Neural cell (in vitro differentiated cells): ENCODE measurements at regions not wholly inside any gene's neighbourhood (a gene's known extent, or its start where the extent isn't known, plus 50 kb on each side); places are given as distances from the start of the nearest gene placed in this dataset.

ENCODE experiments used
- H2AFZ ChIP-seq: fragments of 200-600, 300-800 bp; sonication (generic), shearing (Covaris generic); 2 replicates; pipeline ENCODE4 v1.6.0; 2014; ENCODE audit warnings: low read depth, mild to moderate bottlenecking, antibody characterized with exemption, low read length, moderate library complexity
- H3F3A ChIP-seq: fragments of 200-600 bp; shearing (Covaris generic); 2 replicates; pipeline ENCODE4 v1.6.1; 2016; ENCODE audit warnings: mild to moderate bottlenecking, moderate library complexity, mixed read lengths, antibody characterized with exemption, low read length; ENCODE audit not compliant: insufficient read depth, poor library complexity, severe bottlenecking
- H3K27ac ChIP-seq: fragments of 200-600, 300-800 bp; sonication (generic), shearing (Covaris generic); 2 replicates; pipeline ENCODE4 v1.5.1; 2014; ENCODE audit warnings: mild to moderate bottlenecking, low read length, moderate library complexity
- H3K27me3 ChIP-seq: fragments of 300-800, 200-600 bp; sonication (generic), shearing (Covaris generic); 2 replicates; pipeline ENCODE4 v1.6.0; 2014; ENCODE audit warnings: mild to moderate bottlenecking, low read depth, low read length, moderate library complexity; ENCODE audit not compliant: insufficient read depth
- H3K36me3 ChIP-seq: fragments of 300-800, 200-600 bp; sonication (generic), shearing (Covaris generic); 2 replicates; pipeline ENCODE4 v1.5.1; 2014; ENCODE audit warnings: mild to moderate bottlenecking, antibody characterized with exemption, low read length, moderate library complexity; ENCODE audit not compliant: insufficient read depth
- H3K4me2 ChIP-seq: fragments of 300-800, 200-600 bp; sonication (generic), shearing (Covaris generic); 2 replicates; pipeline ENCODE4 v1.6.0; 2014; ENCODE audit warnings: mild to moderate bottlenecking, low read length
- H3K4me3 ChIP-seq: fragments of 300-800, 200-600 bp; sonication (generic), shearing (Covaris generic); 2 replicates; pipeline ENCODE4 v1.5.1; 2014; ENCODE audit warnings: mild to moderate bottlenecking, low read length, moderate library complexity
- H3K79me2 ChIP-seq: fragments of 200-600 bp; shearing (Covaris generic); replicated peaks from 2 replicates; pipeline ENCODE4 v1.6.0; 2014; ENCODE audit warnings: mild to moderate bottlenecking, low read length, moderate library complexity; ENCODE audit not compliant: insufficient read depth
- H3K9ac ChIP-seq: fragments of 300-800, 200-600 bp; sonication (generic), shearing (Covaris generic); 2 replicates; pipeline ENCODE4 v1.6.1; 2016; ENCODE audit warnings: mild to moderate bottlenecking, low read length, mixed read lengths
- H3K9me2 ChIP-seq: fragments of 200-600 bp; shearing (Covaris generic); 2 replicates; pipeline ENCODE4 v1.6.1; 2016; ENCODE audit warnings: mild to moderate bottlenecking, low read length, mixed read lengths; ENCODE audit not compliant: insufficient read depth
- H3K9me3 ChIP-seq: fragments of 200-600, 300-800 bp; sonication (generic), shearing (Covaris generic); 2 replicates; pipeline ENCODE4 v1.6.1; 2016; ENCODE audit warnings: mild to moderate bottlenecking, mixed run types, low read length, moderate library complexity, mixed read lengths
- H4K20me1 ChIP-seq: fragments of 200-600 bp; shearing (Covaris generic); 2 replicates; pipeline ENCODE4 v1.6.1; 2016; ENCODE audit warnings: mild to moderate bottlenecking, mixed run types; ENCODE audit not compliant: insufficient read depth
- CTCF ChIP-seq: fragments of 450-650 bp; IDR thresholded peaks from 2 replicates; pipeline ENCODE4 v1.5.1; 2014; ENCODE audit warnings: antibody characterized with exemption, mild to moderate bottlenecking, moderate library complexity; ENCODE audit not compliant: poor library complexity, severe bottlenecking
- EP300 ChIP-seq: fragments of 450-650 bp; conservative IDR thresholded peaks from 2 replicates; pipeline ENCODE4 v1.6.1; 2014; ENCODE audit warnings: antibody characterized with exemption, mild to moderate bottlenecking, moderate library complexity; ENCODE audit not compliant: poor library complexity, severe bottlenecking
- EZH2 ChIP-seq: fragments of 200-600, 300-800 bp; shearing (Covaris generic), sonication (generic); IDR thresholded peaks from 2 replicates; pipeline ENCODE4 v1.6.1; 2014; ENCODE audit warnings: antibody characterized with exemption, low read length, borderline replicate concordance, mild to moderate bottlenecking; ENCODE audit not compliant: insufficient read depth, poor library complexity, severe bottlenecking
- MXI1 ChIP-seq: fragments of 450-650 bp; conservative IDR thresholded peaks from 2 replicates; pipeline ENCODE4 v1.6.1; 2014; ENCODE audit warnings: antibody characterized with exemption, mild to moderate bottlenecking; ENCODE audit not compliant: poor library complexity, severe bottlenecking
- POLR2AphosphoS5 ChIP-seq: IDR thresholded peaks from 2 replicates; pipeline ENCODE4 v1.6.1; 2012
- RAD21 ChIP-seq: fragments of 450-650 bp; conservative IDR thresholded peaks from 2 replicates; pipeline ENCODE4 v1.6.1; 2014; ENCODE audit warnings: antibody characterized with exemption, mild to moderate bottlenecking, moderate library complexity
- SMC3 ChIP-seq: fragments of 450-650 bp; conservative IDR thresholded peaks from 2 replicates; pipeline ENCODE4 v1.6.1; 2014; ENCODE audit warnings: antibody characterized with exemption, mild to moderate bottlenecking, moderate library complexity; ENCODE audit not compliant: poor library complexity
- TAF1 ChIP-seq: IDR thresholded peaks from 2 replicates; pipeline ENCODE4 v1.6.1; 2012; ENCODE audit warnings: low read depth
- TF ChIP-seq, protein P1 (sequence below): IDR thresholded peaks from 2 replicates; pipeline ENCODE4 v1.6.1; 2012; ENCODE audit warnings: borderline replicate concordance

- Histone ChIP-seq H3K27ac (no peak overlapping the region), H3K9me2 (no peaks in the 10 kb centered on the region), H4K20me1 (no peaks in the 10 kb centered on the region), H3F3A (no peaks in the 10 kb centered on the region), H3K36me3 (no peaks in the 10 kb centered on the region), H3K27me3 (no peaks in the 10 kb centered on the region), H3K79me2 (no peaks in the 10 kb centered on the region), H3K9ac (no peak overlapping the region), H2AFZ (no peak overlapping the region), H3K9me3 (no peaks in the 10 kb centered on the region), H3K4me3 (no peak overlapping the region), H3K4me2 (no peak overlapping the region)
- TF ChIP-seq POLR2AphosphoS5 (no peak), SMC3 (no peak), CTCF (no peak), RAD21 (no peak), EZH2 (no peak), MXI1 (no peak)
- TF ChIP-seq, protein P1, sequence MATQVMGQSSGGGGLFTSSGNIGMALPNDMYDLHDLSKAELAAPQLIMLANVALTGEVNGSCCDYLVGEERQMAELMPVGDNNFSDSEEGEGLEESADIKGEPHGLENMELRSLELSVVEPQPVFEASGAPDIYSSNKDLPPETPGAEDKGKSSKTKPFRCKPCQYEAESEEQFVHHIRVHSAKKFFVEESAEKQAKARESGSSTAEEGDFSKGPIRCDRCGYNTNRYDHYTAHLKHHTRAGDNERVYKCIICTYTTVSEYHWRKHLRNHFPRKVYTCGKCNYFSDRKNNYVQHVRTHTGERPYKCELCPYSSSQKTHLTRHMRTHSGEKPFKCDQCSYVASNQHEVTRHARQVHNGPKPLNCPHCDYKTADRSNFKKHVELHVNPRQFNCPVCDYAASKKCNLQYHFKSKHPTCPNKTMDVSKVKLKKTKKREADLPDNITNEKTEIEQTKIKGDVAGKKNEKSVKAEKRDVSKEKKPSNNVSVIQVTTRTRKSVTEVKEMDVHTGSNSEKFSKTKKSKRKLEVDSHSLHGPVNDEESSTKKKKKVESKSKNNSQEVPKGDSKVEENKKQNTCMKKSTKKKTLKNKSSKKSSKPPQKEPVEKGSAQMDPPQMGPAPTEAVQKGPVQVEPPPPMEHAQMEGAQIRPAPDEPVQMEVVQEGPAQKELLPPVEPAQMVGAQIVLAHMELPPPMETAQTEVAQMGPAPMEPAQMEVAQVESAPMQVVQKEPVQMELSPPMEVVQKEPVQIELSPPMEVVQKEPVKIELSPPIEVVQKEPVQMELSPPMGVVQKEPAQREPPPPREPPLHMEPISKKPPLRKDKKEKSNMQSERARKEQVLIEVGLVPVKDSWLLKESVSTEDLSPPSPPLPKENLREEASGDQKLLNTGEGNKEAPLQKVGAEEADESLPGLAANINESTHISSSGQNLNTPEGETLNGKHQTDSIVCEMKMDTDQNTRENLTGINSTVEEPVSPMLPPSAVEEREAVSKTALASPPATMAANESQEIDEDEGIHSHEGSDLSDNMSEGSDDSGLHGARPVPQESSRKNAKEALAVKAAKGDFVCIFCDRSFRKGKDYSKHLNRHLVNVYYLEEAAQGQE, result no peak
These were observed 412.1 kb upstream of the TRIB2 start for GRCh38 chr2:12304564-12305171.

DNA sequence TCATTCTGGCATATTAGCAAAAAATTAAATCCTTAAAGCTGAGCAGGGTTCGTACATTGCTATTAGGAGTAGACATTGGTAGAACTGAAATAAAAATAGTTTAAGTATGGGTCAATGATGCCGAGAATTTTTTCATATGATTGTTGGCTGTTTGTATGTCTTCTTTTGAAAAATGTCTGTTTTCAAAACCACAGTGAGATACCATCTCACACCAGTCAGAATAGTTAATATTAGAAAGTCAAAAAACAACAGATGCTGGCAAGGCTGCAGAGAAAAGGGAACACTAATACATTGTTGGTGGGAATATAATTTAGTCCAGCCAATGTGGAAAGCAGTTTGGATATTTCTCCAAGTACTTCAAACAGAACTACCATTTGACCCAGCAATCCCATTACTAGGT, 410.8 kb upstream of the TRIB2 start:
- H3K9me3 ChIP-seq, result no peaks in the 10 kb centered on the region
- H3K27ac ChIP-seq, result no peak overlapping the region
- no peaks in the 10 kb centered on the region for H3K36me3 ChIP-seq
- no peak overlapping the region for H3K9ac ChIP-seq
- no peak overlapping the region for H2AFZ ChIP-seq
- no peaks in the 10 kb centered on the region for H4K20me1 ChIP-seq
- H3F3A ChIP-seq, result no peaks in the 10 kb centered on the region
- no peaks in the 10 kb centered on the region for H3K27me3 ChIP-seq
- H3K9me2 ChIP-seq, result no peaks in the 10 kb centered on the region
- TF ChIP-seq RAD21 (no peak), SMC3 (no peak), CTCF (no peak), MXI1 (no peak), POLR2AphosphoS5 (no peak), EZH2 (no peak), EP300 (no peak), TAF1 (no peak)
- TF ChIP-seq, protein P1, result no peak
- no peak overlapping the region for H3K4me2 ChIP-seq
- no peak overlapping the region for H3K4me3 ChIP-seq
- no peaks in the 10 kb centered on the region for H3K79me2 ChIP-seq
